ENCODE measurements at regions not wholly inside any gene's neighbourhood (a gene's known extent, or its start where the extent isn't known, plus 50 kb on each side); places are given as distances from the start of the nearest gene placed in this dataset.
A peak's percentile ranks its signal among the peaks of the same experiment; 100 is the strongest.

DNA sequence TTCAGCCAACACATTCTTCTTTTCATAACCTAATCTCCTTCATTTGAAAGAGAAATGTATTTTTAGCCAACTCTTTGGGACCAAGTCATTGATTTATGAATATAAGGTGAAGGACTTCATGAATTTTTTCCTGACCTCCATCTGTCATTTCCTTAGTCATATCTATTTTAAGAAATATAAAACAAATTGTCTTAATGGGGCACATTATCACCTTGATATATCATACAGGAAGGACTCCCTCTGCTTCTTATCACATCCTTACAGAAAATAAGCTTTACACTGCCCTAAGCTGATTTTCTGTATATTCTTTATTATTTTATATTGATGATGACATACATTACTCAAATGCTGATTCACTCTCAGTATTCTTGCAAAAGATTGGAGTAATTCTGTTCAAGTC, 1076.2 kb downstream of the TDRD15 start:
- H3K36me3 ChIP-seq = no peaks in the 10 kb centered on the region
- peaks cover 8% of the 10 kb centered on the region for H3K9me3 ChIP-seq
- no peaks in the 10 kb centered on the region for H4K20me1 ChIP-seq
- H3K27me3 ChIP-seq = no peaks in the 10 kb centered on the region
- no peak overlapping the region for H3K4me3 ChIP-seq
- H3K4me1 ChIP-seq = no peaks in the 10 kb centered on the region
- no peak for TF ChIP-seq Cebpa-rat (IDR thresholded peaks at IDR 0.05)
- no peak overlapping the region for H3K9ac ChIP-seq
- H3K4me2 ChIP-seq = no peak overlapping the region
- H3K27ac ChIP-seq = no peak overlapping the region

GRCh38 chr2:22209545-22209944, 1085.8 kb downstream of the TDRD15 start:
- H3K9me3 ChIP-seq = peaks cover 4% of the 10 kb centered on the region
- H4K20me1 ChIP-seq = no peaks in the 10 kb centered on the region
- no peaks in the 10 kb centered on the region for H3K36me3 ChIP-seq
- no peak overlapping the region for H3K4me3 ChIP-seq
- no peak overlapping the region for H3K27ac ChIP-seq
- TF ChIP-seq Cebpa-rat (IDR thresholded peaks at IDR 0.05) = no peak
- no peaks in the 10 kb centered on the region for H3K27me3 ChIP-seq
- H3K4me1 ChIP-seq = no peaks in the 10 kb centered on the region
- H3K4me2 ChIP-seq = no peak overlapping the region
- no peak overlapping the region for H3K9ac ChIP-seq

- H4K20me1 ChIP-seq = no peaks in the 10 kb centered on the region
- no peaks in the 10 kb centered on the region for H3K36me3 ChIP-seq
- no peak overlapping the region for H3K27ac ChIP-seq
- peaks cover 34% of the 10 kb centered on the region for H3K9me3 ChIP-seq
- no peak for TF ChIP-seq Cebpa-rat (IDR thresholded peaks at IDR 0.05)
- no peak overlapping the region for H3K4me2 ChIP-seq
- H3K9ac ChIP-seq = no peak overlapping the region
- H3K27me3 ChIP-seq = no peaks in the 10 kb centered on the region
- peaks cover 7% of the 10 kb centered on the region; the same call in 1 of the 2 replicates for H3K4me1 ChIP-seq
- no peak overlapping the region for H3K4me3 ChIP-seq
These were observed 1089.5 kb downstream of the TDRD15 start for GRCh38 chr2:22213237-22213636.

DNA sequence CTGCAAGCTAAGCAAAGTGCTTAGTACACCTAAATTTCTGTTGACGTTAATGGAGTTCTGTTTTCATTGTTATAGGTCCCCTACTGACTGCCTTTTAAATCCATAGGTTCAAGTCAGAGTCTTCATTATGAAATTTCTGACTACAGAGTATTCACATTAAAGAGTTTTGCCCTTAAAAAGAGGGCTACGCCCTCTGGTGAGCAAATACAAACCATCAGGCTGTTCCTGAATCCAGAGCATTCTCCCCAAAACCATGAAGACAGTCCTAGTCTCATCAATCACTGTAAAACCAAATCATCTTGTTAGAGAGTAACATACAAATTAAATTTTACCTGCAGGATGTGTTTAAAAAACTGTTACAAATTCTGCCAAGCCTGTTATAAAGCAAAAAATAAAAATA, 1091.7 kb downstream of the TDRD15 start:
- no peaks in the 10 kb centered on the region for H3K36me3 ChIP-seq
- peaks cover 38% of the 10 kb centered on the region for H3K9me3 ChIP-seq
- TF ChIP-seq Cebpa-rat (IDR thresholded peaks at IDR 0.05) = no peak
- no peaks in the 10 kb centered on the region for H3K27me3 ChIP-seq
- no peaks in the 10 kb centered on the region for H4K20me1 ChIP-seq
- H3K27ac ChIP-seq = no peak overlapping the region
- peaks cover 29% of the 10 kb centered on the region for H3K4me1 ChIP-seq
- no peak overlapping the region for H3K4me3 ChIP-seq
- H3K9ac ChIP-seq = no peak overlapping the region
- no peak overlapping the region for H3K4me2 ChIP-seq

GRCh38 chr2:22217881-22218280, 1094.1 kb downstream of the TDRD15 start:
- no peak overlapping the region for H3K4me2 ChIP-seq
- TF ChIP-seq Cebpa-rat (IDR thresholded peaks at IDR 0.05) = no peak
- H3K36me3 ChIP-seq = peaks cover 1% of the 10 kb centered on the region; the same call in 1 of the 2 replicates
- H3K27me3 ChIP-seq = no peaks in the 10 kb centered on the region
- peaks cover 52% of the 10 kb centered on the region for H3K4me1 ChIP-seq
- H3K9ac ChIP-seq = no peak overlapping the region
- H4K20me1 ChIP-seq = no peaks in the 10 kb centered on the region
- no peak overlapping the region for H3K27ac ChIP-seq
- peaks cover 50% of the 10 kb centered on the region for H3K9me3 ChIP-seq
- peak overlapping the region; percentile 5; the same call in 1 of the 2 replicates for H3K4me3 ChIP-seq

DNA sequence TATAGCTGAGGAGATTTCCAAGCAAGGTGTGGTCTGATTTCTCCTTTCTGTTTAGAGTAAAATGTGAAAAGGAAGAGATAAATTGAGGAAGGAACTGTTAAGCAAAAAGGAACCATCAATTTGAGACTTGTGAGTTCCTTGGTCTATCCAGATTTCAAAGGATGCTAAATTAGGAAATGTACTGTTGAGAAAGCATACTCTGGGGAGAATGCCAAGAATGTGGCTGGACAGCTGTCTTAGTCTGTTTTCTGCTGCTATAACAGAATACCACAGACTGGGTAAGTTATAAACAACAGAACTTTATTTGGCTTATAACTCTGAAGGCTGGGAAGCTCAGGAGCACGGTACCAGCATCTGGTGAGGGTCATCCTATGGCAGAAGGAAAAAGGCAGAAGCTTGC, 1097.2 kb downstream of the TDRD15 start:
- peaks cover 18% of the 10 kb centered on the region; the same call in 1 of the 2 replicates for H3K36me3 ChIP-seq
- peaks cover 67% of the 10 kb centered on the region for H3K9me3 ChIP-seq
- H3K4me2 ChIP-seq = peak overlapping the region; percentile 53
- H3K9ac ChIP-seq = no peak overlapping the region; the same call in 1 of the 2 replicates
- no peaks in the 10 kb centered on the region for H4K20me1 ChIP-seq
- 0 out of 2 replicates have a peak overlapping the region, but pooled peaks have one; percentile 1 for H3K4me3 ChIP-seq
- peak overlapping the region; percentile 75 for H3K27ac ChIP-seq
- H3K27me3 ChIP-seq = no peaks in the 10 kb centered on the region
- TF ChIP-seq Cebpa-rat (IDR thresholded peaks at IDR 0.05) = no peak
- peaks cover 62% of the 10 kb centered on the region for H3K4me1 ChIP-seq

- Histone ChIP-seq H3K27me3 (no peaks in the 10 kb centered on the region), H3K9ac (no peak overlapping the region), H3K27ac (no peak overlapping the region), H3K4me3 (no peak overlapping the region), H3K9me3 (no peaks in the 10 kb centered on the region), H3K4me2 (no peak overlapping the region), H3K36me3 (no peaks in the 10 kb centered on the region), H4K20me1 (no peaks in the 10 kb centered on the region), H3K4me1 (peaks cover 5% of the 10 kb centered on the region)
- TF ChIP-seq Cebpa-rat (IDR thresholded peaks at IDR 0.05) = no peak
These were observed 1115.2 kb downstream of the TDRD15 start for GRCh38 chr2:22238967-22239366.

GRCh38 chr2:22247466-22247865, 1123.7 kb downstream of the TDRD15 start:
- H3K27ac ChIP-seq = no peak overlapping the region
- H3K4me2 ChIP-seq = no peak overlapping the region
- H3K9ac ChIP-seq = no peak overlapping the region
- H3K4me3 ChIP-seq = no peak overlapping the region
- no peaks in the 10 kb centered on the region for H4K20me1 ChIP-seq
- no peaks in the 10 kb centered on the region for H3K27me3 ChIP-seq
- H3K9me3 ChIP-seq = no peaks in the 10 kb centered on the region
- no peaks in the 10 kb centered on the region for H3K36me3 ChIP-seq
- no peaks in the 10 kb centered on the region for H3K4me1 ChIP-seq
- TF ChIP-seq Cebpa-rat (IDR thresholded peaks at IDR 0.05) = no peak

DNA sequence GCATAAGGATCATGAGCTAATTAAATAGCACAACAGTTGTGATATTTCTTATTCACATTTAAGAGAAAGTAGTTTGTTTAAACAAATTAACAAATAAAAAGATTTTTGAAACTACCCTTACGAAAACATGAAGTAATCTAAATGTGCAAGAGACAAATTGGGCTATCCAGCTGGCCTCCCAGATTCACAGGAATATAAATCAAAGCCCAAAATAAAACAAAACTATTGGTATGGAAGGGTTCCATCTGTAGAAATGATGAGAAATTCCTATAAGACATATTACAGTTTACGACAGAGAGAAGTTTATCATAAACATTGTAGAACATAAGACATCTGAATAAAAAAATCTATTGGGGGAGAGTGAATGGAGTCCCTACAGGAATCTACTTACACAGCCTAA, 1125.1 kb downstream of the TDRD15 start:
- no peak for TF ChIP-seq Cebpa-rat (IDR thresholded peaks at IDR 0.05)
- Histone ChIP-seq H3K4me1 (no peaks in the 10 kb centered on the region), H3K4me3 (no peak overlapping the region), H3K9ac (no peak overlapping the region), H3K4me2 (no peak overlapping the region), H3K27me3 (no peaks in the 10 kb centered on the region), H4K20me1 (no peaks in the 10 kb centered on the region), H3K9me3 (no peaks in the 10 kb centered on the region), H3K27ac (no peak overlapping the region), H3K36me3 (no peaks in the 10 kb centered on the region)

DNA sequence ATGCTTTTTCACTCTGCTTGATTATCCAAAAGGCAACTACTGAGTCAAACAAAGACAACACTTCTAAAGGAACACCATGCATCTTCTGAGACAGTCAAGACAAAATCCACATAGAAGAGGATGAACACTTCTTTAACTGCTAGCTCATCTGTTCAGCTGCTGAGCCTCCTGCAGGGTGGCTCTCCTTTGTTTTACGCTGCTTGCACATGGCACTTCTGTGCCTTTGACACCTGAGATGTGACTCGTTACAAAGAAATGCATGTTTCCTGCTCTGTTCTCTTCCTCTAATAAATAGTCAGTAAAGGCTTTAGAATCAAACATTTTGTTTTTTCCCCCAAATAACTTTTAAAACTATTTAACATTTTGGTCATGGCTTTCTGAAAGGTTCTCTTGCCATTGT, 1129.4 kb downstream of the TDRD15 start:
- Histone ChIP-seq H3K4me2 (no peak overlapping the region), H3K4me1 (no peaks in the 10 kb centered on the region), H3K36me3 (no peaks in the 10 kb centered on the region), H3K9ac (no peak overlapping the region), H3K27me3 (no peaks in the 10 kb centered on the region), H4K20me1 (no peaks in the 10 kb centered on the region), H3K9me3 (no peaks in the 10 kb centered on the region), H3K4me3 (no peak overlapping the region), H3K27ac (no peak overlapping the region)
- no peak for TF ChIP-seq Cebpa-rat (IDR thresholded peaks at IDR 0.05)

DNA sequence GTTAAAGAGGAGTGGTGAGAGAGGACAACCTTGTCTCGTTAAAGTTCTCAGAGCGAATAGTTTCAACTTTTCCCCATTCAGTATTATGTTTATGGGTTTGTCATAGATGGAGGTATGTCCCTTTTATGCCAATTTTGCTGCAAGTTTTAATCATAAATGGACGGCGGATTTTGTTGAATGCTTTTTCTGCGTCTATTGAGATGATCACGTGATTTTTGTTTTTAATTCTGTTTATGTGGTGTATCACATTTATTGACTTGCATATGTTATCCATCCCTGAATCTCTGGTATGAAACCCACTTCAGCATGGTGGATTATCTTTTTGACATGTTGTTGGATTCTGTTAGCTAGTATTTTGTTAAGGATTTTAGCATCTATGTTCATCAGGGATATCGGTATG, 1123.8 kb upstream of the KLHL29 start:
- no peak overlapping the region for H3K4me3 ChIP-seq
- H4K20me1 ChIP-seq = no peaks in the 10 kb centered on the region
- H3K4me1 ChIP-seq = no peaks in the 10 kb centered on the region
- no peak overlapping the region for H3K4me2 ChIP-seq
- H3K27me3 ChIP-seq = no peaks in the 10 kb centered on the region
- TF ChIP-seq Cebpa-rat (IDR thresholded peaks at IDR 0.05) = no peak
- no peaks in the 10 kb centered on the region for H3K9me3 ChIP-seq
- H3K9ac ChIP-seq = no peak overlapping the region
- no peak overlapping the region for H3K27ac ChIP-seq
- no peaks in the 10 kb centered on the region for H3K36me3 ChIP-seq

Data from BLaER1 (cell line).